DOHH2 (cell line): ENCODE measurements at regions not wholly inside any gene's neighbourhood (a gene's known extent, or its start where the extent isn't known, plus 50 kb on each side); places are given as distances from the start of the nearest gene placed in this dataset.

Source experiments
- H3F3A ChIP-seq: fragments of 200-600 bp; sonication (generic), shearing (Covaris generic); 2 replicates; pipeline ENCODE4 v1.6.0; 2016; ENCODE audit warnings: antibody characterized with exemption, mild to moderate bottlenecking; ENCODE audit not compliant: control insufficient read depth, insufficient read depth
- H3K27ac ChIP-seq: fragments of 200-600 bp; sonication (generic); 2 replicates; pipeline ENCODE4 v1.5.1; 2014; ENCODE audit warnings: low read depth, mild to moderate bottlenecking, low read length, moderate library complexity
- H3K27me3 ChIP-seq: fragments of 200-600 bp; sonication (generic); 2 replicates; pipeline ENCODE4 v1.6.1; 2014; ENCODE audit warnings: mild to moderate bottlenecking, low read length, mixed read lengths; ENCODE audit not compliant: control insufficient read depth
- H3K36me3 ChIP-seq: fragments of 200-600 bp; sonication (generic); 2 replicates; pipeline ENCODE4 v1.6.1; 2014; ENCODE audit warnings: mild to moderate bottlenecking, low read length, moderate library complexity, mixed read lengths; ENCODE audit not compliant: control insufficient read depth
- H3K4me1 ChIP-seq: fragments of 200-600 bp; sonication (generic); 2 replicates; pipeline ENCODE4 v1.6.1; 2014; ENCODE audit warnings: mild to moderate bottlenecking, low read length, mixed read lengths; ENCODE audit not compliant: control insufficient read depth
- H3K4me2 ChIP-seq: fragments of 200-600 bp; sonication (generic); 2 replicates; pipeline ENCODE4 v1.6.0; 2014; ENCODE audit warnings: mild to moderate bottlenecking, low read length, moderate library complexity
- H3K4me3 ChIP-seq: fragments of 200-600 bp; sonication (generic); 2 replicates; pipeline ENCODE4 v1.5.1; 2014; ENCODE audit warnings: mild to moderate bottlenecking, low read length, mixed read lengths
- H3K79me2 ChIP-seq: fragments of 200-600 bp; sonication (generic); 2 replicates; pipeline ENCODE4 v1.6.1; 2014; ENCODE audit warnings: mild to moderate bottlenecking, low read length, mixed read lengths; ENCODE audit not compliant: control insufficient read depth
- H3K9me2 ChIP-seq: fragments of 200-600 bp; sonication (generic); replicated peaks from 2 replicates; pipeline ENCODE4 v1.6.1; 2014; ENCODE audit warnings: mild to moderate bottlenecking, low read length, mixed read lengths; ENCODE audit not compliant: control insufficient read depth
- H3K9me3 ChIP-seq: fragments of 200-600 bp; sonication (generic); 2 replicates; pipeline ENCODE4 v1.6.1; 2014; ENCODE audit warnings: antibody characterized with exemption, low read length, mixed read lengths; ENCODE audit not compliant: control insufficient read depth, insufficient read depth
- H4K20me1 ChIP-seq: fragments of 200-600 bp; sonication (generic); 2 replicates; pipeline ENCODE4 v1.6.0; 2014; ENCODE audit warnings: low read depth, mild to moderate bottlenecking, antibody characterized with exemption, low read length, moderate library complexity; ENCODE audit not compliant: control insufficient read depth, insufficient read depth
- EZH2phosphoT487 ChIP-seq: fragments of 200-600 bp; sonication (generic); IDR thresholded peaks from 2 replicates; pipeline ENCODE4 v1.6.1; 2017; ENCODE audit warnings: borderline replicate concordance, mild to moderate bottlenecking, antibody characterized with exemption, low read length, moderate library complexity, mixed read lengths
- TF ChIP-seq, protein P1 (sequence below): fragments of 200-600 bp; sonication (generic); IDR thresholded peaks from one replicate; pipeline ENCODE4 v1.5.1; 2014; ENCODE audit warnings: antibody characterized with exemption, mild to moderate bottlenecking, low read depth, low read length; ENCODE audit not compliant: poor library complexity, severe bottlenecking

DNA sequence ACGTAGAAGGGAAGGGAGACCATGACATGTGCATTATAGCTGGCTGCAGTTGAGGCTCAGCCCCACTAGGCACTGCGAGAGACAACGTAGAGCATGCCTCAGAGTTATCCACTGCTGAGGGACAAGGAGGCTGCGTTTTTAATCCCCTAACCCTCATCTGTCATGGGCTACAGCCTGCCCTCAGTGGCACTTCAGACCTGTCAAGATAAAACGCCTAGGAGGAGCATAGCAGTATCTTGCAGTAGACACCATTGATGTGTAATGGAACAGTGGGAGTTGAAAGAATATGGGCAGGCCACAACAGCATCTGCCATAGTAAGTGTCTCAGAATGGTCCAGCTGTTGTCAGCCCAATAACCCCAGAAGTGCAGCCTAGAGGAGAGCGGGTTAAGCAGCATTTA lies 307.0 kb upstream of the PTBP2 start:
- Histone ChIP-seq H3K4me3 (no peak overlapping the region), H4K20me1 (no peaks in the 10 kb centered on the region), H3K9me3 (peaks cover 2% of the 10 kb centered on the region; the same call in 1 of the 2 replicates), H3K4me1 (no peaks in the 10 kb centered on the region), H3K27me3 (no peaks in the 10 kb centered on the region), H3K4me2 (no peak overlapping the region), H3K27ac (no peak overlapping the region), H3K9me2 (no peaks in the 10 kb centered on the region), H3F3A (no peaks in the 10 kb centered on the region), H3K79me2 (no peaks in the 10 kb centered on the region), H3K36me3 (no peaks in the 10 kb centered on the region)
- TF ChIP-seq EZH2phosphoT487, result no peak
- TF ChIP-seq, protein P1, sequence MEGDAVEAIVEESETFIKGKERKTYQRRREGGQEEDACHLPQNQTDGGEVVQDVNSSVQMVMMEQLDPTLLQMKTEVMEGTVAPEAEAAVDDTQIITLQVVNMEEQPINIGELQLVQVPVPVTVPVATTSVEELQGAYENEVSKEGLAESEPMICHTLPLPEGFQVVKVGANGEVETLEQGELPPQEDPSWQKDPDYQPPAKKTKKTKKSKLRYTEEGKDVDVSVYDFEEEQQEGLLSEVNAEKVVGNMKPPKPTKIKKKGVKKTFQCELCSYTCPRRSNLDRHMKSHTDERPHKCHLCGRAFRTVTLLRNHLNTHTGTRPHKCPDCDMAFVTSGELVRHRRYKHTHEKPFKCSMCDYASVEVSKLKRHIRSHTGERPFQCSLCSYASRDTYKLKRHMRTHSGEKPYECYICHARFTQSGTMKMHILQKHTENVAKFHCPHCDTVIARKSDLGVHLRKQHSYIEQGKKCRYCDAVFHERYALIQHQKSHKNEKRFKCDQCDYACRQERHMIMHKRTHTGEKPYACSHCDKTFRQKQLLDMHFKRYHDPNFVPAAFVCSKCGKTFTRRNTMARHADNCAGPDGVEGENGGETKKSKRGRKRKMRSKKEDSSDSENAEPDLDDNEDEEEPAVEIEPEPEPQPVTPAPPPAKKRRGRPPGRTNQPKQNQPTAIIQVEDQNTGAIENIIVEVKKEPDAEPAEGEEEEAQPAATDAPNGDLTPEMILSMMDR, result no peak

DNA sequence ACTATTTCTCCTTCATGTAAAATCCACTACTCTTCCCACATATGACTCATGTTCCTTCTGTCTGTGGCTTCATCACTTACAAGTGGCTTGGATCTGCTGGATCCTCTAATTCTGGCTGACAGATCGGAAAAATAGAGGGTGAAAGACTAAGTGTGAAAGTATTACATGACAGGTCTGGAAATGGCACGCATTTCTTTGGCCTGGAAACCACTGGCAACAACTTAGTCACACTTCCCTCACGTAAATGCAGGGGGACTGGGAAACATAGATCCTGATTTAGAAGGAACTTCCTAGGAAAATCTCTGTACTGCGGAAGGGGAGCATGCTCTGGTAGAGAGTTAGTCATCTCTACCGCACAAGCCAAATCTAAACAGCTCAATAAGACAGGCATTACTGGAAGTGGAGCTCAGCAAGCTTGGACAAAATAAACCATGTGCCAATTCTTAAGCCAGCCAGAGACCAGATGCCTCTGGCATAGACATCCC lies 305.4 kb upstream of the PTBP2 start:
- no peaks in the 10 kb centered on the region for H3K4me1 ChIP-seq
- no peak overlapping the region for H3K27ac ChIP-seq
- H3K9me2 ChIP-seq, result no peaks in the 10 kb centered on the region
- TF ChIP-seq EZH2phosphoT487, result no peak
- no peaks in the 10 kb centered on the region for H4K20me1 ChIP-seq
- peaks cover 2% of the 10 kb centered on the region; the same call in 1 of the 2 replicates for H3K9me3 ChIP-seq
- H3K36me3 ChIP-seq, result no peaks in the 10 kb centered on the region
- no peaks in the 10 kb centered on the region for H3F3A ChIP-seq
- no peaks in the 10 kb centered on the region for H3K27me3 ChIP-seq
- no peak overlapping the region for H3K4me3 ChIP-seq
- no peaks in the 10 kb centered on the region for H3K79me2 ChIP-seq
- H3K4me2 ChIP-seq, result no peak overlapping the region

GRCh38 chr1:96416701-96417444 lies 304.7 kb upstream of the PTBP2 start:
- H3K79me2 ChIP-seq, result no peaks in the 10 kb centered on the region
- TF ChIP-seq EZH2phosphoT487, result no peak
- TF ChIP-seq, protein P1, result no peak
- H3K9me2 ChIP-seq, result no peaks in the 10 kb centered on the region
- no peaks in the 10 kb centered on the region for H3K4me1 ChIP-seq
- H3K9me3 ChIP-seq, result peaks cover 2% of the 10 kb centered on the region; the same call in 1 of the 2 replicates
- H3F3A ChIP-seq, result no peaks in the 10 kb centered on the region
- no peak overlapping the region for H3K4me2 ChIP-seq
- no peaks in the 10 kb centered on the region for H4K20me1 ChIP-seq
- no peak overlapping the region for H3K27ac ChIP-seq
- no peaks in the 10 kb centered on the region for H3K27me3 ChIP-seq
- no peak overlapping the region for H3K4me3 ChIP-seq
- no peaks in the 10 kb centered on the region for H3K36me3 ChIP-seq

- H3K27me3 ChIP-seq, result no peaks in the 10 kb centered on the region
Observed at GRCh38 chr1:96418969-96419368, 302.6 kb upstream of the PTBP2 start.

More at GRCh38 chr1:96418969-96419368, 302.6 kb upstream of the PTBP2 start:
- no peaks in the 10 kb centered on the region for H4K20me1 ChIP-seq
- H3K27ac ChIP-seq, result no peak overlapping the region
- no peak overlapping the region for H3K4me2 ChIP-seq
- H3K4me3 ChIP-seq, result no peak overlapping the region
- H3K9me3 ChIP-seq, result peaks cover 2% of the 10 kb centered on the region; the same call in 1 of the 2 replicates
- no peaks in the 10 kb centered on the region for H3K36me3 ChIP-seq
- H3F3A ChIP-seq, result no peaks in the 10 kb centered on the region
- no peaks in the 10 kb centered on the region for H3K4me1 ChIP-seq
- H3K9me2 ChIP-seq, result no peaks in the 10 kb centered on the region
- H3K79me2 ChIP-seq, result no peaks in the 10 kb centered on the region
- TF ChIP-seq, protein P1, result no peak
- TF ChIP-seq EZH2phosphoT487, result no peak
